ENCODE measurements at regions not wholly inside any gene's neighbourhood (a gene's known extent, or its start where the extent isn't known, plus 50 kb on each side); places are given as distances from the start of the nearest gene placed in this dataset.

DNA sequence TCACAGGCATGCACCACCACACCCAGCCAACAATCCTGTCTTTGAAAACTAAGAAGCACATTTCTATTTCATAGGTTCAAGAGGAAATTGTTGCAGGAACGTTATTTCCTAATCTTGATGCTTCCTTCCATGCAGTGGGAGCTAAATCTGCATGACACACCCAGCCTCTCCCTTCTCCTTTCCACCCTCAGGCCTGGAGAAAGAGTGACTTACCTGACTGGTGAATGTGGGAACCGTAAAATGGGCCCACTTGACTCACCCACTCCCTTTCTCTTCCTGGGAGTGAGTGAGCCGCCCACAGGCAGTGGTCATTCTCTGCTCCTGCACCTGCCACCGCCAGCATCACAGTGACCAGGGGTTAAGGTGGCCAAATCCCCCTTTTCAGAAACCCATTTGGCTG is 78.2 kb downstream of the C9orf50 start:
- TF ChIP-seq, protein P1, sequence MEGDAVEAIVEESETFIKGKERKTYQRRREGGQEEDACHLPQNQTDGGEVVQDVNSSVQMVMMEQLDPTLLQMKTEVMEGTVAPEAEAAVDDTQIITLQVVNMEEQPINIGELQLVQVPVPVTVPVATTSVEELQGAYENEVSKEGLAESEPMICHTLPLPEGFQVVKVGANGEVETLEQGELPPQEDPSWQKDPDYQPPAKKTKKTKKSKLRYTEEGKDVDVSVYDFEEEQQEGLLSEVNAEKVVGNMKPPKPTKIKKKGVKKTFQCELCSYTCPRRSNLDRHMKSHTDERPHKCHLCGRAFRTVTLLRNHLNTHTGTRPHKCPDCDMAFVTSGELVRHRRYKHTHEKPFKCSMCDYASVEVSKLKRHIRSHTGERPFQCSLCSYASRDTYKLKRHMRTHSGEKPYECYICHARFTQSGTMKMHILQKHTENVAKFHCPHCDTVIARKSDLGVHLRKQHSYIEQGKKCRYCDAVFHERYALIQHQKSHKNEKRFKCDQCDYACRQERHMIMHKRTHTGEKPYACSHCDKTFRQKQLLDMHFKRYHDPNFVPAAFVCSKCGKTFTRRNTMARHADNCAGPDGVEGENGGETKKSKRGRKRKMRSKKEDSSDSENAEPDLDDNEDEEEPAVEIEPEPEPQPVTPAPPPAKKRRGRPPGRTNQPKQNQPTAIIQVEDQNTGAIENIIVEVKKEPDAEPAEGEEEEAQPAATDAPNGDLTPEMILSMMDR (IDR thresholded peaks at IDR 0.05; ENCODE audit: low read depth, low read length, missing input control) = no peak
- no peak for TF ChIP-seq SP1 (IDR thresholded peaks at IDR 0.05)
- TF ChIP-seq RAD21 (IDR thresholded peaks at IDR 0.05) = no peak
- TF ChIP-seq FOXA1 (IDR thresholded peaks at IDR 0.05) = no peak
- TF ChIP-seq YY1 (IDR thresholded peaks at IDR 0.05) = no peak
- no peak for TF ChIP-seq HNF4G (IDR thresholded peaks at IDR 0.05)
- TF ChIP-seq TAF1 (conservative IDR thresholded peaks at IDR 0.05) = no peak
- TF ChIP-seq REST (IDR thresholded peaks at IDR 0.05) = no peak
- no peak for TF ChIP-seq ZBTB33 (IDR thresholded peaks at IDR 0.05)
- no peak for TF ChIP-seq MAX (IDR thresholded peaks at IDR 0.05)
- TF ChIP-seq RXRA (IDR thresholded peaks at IDR 0.05) = no peak
- no peak for TF ChIP-seq EGR1 (IDR thresholded peaks at IDR 0.05; ENCODE audit: low read depth in 2 of 2)
- no peak for TF ChIP-seq NR2F2 (IDR thresholded peaks at IDR 0.05)
